ENCODE measurements at regions not wholly inside any gene's neighbourhood (a gene's known extent, or its start where the extent isn't known, plus 50 kb on each side); places are given as distances from the start of the nearest gene placed in this dataset.
"Not testable (repeated sequence)": the region's sequence is repeated elsewhere in the genome, so short reads cannot be mapped to it uniquely, and the experiment has no call there.

DNA sequence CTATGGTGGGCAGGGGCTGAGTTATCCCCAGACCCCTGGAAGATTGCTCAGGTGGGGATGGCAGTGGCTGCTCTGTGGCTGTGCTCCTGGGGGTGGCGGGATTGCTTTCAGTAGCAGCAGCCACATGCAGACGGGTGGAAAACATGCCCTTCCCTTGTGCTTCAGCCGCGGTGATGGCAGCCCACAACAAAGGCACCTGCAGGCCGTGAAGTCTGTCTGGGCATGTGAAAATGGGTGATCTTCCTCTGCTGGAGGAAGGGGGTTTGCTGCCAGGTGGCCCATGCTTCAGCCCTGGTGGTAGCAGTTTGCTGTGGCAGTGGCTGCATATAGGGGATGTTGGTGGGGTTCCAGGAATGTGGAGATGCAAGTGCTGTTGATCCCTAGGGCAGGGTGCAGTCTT, 326.2 kb upstream of the RGS6 start:
- DNase-seq (ENCODE audit: low read depth): no peak

DNA sequence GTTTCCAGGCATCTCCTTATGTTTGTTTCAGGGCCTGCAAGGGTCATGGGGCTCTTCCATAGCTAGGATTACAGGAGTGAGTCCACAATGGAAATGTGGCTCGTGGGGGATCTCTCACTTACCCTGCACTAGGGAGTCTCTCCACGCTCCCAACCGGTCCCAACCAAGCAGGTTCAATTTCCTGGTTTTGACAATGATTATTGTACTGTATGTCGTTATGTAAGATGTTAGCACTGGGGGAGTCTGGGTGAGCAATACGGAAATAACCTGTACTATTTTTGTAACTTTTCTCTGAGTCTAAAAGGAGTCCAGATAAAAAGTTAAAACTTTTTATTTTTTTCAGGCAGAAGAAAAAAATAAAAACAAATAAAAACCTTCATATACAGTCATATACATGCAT, 325.7 kb upstream of the RGS6 start:
- DNase-seq (ENCODE audit: low read depth): no peak

DNA sequence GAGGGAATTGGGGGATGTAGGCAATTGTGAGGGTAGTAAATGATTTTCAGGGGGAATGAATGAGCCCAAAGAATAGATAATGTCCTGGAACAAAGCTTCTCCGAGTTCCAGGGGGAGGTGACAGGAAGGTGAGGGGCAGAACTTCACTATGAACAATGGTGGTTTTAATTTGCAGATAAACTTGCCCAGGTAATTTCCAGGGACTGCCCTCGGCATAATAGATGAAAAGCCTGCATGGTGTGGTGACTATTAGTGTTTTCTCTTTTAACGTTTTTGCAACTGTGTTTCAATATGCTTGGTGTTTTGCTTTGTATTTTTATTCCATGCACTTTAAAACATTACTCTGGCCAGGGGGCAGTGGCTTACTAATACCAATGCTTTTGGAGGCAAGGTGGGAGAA, 325.2 kb upstream of the RGS6 start:
- no peak for DNase-seq (ENCODE audit: low read depth)

DNA sequence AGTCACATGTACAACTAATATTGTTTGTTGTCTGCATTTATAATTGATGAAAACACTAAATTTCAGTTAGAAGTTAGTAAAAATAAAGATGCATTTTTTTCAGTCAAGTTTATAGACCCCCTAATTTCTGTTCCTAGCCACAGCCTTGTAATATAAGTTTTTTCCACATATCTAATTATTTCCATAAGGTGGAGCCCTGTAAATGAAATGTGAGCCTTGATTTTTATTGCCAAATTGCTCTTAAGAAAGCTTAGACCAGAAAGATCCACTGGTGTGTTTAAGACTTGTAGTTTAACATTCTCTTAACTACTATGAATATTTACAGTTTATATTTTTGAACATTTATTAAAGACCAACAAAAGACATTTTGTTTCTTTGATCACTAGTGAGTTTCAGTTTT, 322.1 kb upstream of the RGS6 start:
- DNase-seq (ENCODE audit: low read depth): no peak

DNA sequence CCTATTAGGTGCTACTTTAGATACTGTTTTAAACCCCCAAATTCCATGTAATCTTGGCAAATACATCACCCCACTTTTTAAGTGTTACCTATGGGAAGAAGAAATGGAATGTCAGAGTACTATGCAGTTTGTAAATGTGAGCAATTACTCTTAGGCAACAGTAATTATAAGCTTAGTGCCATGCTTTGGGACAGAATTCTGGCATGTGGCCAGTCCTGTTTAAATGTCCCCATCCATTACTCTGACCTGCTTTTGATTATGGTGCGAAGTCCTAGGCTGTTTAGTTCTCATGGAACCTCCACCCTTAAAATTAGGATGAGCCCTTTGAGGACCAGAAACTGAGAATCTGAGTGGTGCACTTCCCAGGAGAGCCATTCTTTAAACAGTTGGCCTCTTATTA, 321.4 kb upstream of the RGS6 start:
- DNase-seq (ENCODE audit: low read depth): no peak

DNA sequence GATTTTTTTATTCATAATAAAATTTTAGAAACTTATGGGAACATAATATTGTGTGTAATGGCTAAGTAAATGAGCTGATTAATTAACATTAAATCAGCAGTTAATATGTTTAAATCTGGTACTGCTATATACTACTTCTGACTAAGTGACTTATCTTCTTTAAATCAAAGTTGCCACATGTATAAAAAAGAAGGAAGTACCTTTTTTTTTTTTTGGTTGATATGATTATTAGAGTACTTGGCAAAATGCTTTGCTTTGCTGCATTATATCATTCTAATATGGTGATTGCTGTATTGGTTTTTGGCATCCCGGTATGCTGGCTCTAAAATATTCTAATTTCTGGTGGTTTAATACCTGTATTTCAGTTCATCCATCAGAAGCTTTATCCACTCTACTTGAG, 319.1 kb upstream of the RGS6 start:
- no peak for DNase-seq (ENCODE audit: low read depth)

DNA sequence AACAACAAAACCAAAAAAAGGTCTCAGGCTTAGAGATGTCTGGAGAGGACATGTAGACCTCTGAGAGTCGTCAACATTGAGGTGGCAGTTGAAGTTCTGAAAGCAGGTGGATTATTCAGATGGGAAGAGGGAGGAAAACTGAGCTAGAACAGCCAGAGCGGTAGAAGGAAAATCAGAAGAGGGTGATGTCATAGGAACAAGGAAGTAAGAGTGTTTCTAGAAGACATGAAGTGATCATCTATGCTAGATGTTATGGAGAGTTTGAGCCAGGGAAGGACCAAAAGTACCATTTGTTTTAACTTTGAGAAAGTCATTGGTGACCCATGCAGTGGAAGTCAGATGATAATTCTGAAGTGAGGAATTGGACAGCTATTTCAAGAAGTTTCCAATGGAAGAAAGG, 316.2 kb upstream of the RGS6 start:
- DNase-seq (ENCODE audit: low read depth): no peak

DNA sequence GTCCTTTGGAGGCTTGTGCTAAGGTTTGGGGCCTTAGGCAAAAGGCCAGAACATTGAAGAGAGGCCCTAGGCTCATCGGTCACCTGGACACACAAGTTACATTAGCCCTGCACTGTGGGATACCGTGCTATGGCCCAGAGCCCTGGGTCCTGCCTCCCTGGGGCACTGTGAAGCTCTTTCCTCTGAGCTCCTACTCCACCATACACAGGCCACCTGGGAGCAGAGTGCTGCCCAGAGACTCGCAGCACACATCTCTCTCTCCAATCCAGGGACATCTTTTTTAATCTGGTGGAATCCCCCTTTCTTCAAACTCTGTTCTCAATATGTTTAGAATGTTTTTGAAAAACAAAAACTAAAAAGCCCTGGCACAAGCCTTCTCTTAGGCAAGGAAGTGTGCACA, 314.2 kb upstream of the RGS6 start:
- DNase-seq (ENCODE audit: low read depth): no peak

DNA sequence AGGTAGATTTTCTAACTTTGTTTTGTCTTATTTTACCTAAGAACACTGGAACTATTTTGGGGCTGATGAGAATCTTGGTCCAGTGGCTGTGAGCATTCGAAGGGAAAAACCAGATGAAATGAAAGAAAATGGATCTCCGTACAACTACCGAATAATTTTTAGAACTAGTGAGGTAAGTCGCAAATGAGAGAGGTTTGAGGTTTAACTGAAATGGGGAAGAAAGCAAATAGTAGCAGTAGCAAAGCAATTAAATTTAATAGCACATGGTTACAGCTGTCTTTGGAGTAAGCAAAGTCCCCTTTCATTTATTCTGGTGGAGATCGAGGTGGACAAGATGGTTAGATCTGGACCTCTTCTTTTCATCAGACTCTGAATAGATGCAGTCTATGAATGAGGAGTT, 313.5 kb upstream of the RGS6 start:
- no peak for DNase-seq (ENCODE audit: low read depth)

DNA sequence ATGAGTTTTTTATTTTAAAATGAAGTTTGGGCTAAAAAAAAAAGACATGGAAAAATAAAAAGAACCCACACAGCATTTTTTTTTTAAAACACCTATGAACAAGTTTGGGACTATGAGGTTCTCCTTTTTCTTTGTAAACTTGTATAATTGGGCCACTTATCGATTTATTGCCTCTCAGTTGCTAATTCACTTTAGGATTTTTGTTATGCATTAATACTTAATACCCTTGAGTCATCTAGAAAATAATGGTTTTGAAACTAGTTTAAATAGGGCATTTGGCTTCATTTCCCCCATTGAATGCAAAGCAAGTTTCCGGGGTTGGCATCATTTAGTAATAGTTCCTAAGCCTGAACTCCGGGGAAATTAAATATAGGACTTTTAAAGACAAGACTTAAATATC, 312.8 kb upstream of the RGS6 start:
- no peak for DNase-seq (ENCODE audit: low read depth)

DNA sequence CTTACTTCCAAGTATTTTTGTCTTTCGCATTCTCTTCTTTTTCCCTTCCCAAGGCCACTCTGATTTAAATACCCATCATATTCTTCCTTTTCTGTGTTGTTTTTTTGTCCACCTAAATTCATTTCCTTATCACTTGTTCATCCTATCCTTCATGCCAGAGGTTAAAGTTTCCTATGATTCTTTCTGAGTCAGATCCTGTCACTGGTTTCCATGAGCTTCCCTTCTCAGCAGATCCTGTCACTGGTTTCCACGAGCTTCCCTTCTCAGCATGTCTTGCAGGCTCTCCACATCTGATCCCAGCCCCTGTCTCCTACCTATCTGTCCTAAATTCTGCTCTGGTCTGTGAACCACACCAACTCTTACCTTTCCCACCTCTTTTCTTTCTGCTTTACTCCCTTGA, 311.8 kb upstream of the RGS6 start:
- no peak for DNase-seq (ENCODE audit: low read depth)

DNA sequence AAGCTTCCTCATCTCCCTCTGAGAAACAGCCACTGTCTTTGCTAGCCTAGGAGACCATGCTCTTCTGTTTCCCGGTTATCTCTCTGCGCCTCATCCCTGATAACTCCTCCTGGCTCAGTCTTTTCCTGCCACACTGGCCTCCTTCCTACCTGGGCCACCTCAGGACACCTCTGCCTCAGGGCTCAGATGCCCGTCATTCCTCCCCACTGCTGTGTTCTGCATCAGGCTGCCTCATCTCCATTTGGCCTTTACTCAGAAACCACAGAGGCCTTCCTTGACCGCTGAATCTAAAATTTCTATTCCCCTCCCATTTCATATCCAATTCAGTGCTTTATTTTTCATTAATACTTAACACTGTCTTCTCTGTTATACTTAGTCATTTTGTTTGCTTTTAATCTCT, 311.0 kb upstream of the RGS6 start:
- no peak for DNase-seq (ENCODE audit: low read depth)

DNA sequence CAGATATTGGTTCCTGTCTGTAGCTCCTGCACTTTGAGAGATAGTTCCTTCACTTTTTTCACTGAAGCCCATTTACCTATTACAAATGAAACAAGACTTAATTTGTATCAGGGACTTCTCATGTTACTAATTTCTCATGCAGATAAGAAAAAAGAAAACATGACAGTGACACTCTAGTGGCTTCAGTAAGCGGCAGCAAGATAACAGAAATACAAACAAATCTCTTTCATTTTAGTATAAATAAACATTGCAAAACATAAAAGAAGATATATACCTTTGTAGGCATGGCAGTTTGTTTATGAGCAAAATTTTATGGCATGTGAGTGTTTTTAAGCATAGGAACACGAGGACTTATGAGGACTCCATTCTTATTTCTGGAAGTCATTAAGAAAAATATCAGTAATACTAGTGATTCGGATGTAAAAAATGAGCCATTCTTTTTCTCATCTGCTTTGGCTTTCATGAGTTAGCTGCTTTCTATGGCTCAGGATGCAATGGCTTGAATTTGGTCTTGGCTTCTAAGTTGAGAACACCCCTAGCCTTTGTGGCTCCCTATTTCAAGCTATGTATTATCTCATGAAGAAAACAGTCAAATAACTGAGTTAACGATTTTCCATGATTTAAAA, 310.1 kb upstream of the RGS6 start:
- no peak for DNase-seq (ENCODE audit: low read depth)

DNA sequence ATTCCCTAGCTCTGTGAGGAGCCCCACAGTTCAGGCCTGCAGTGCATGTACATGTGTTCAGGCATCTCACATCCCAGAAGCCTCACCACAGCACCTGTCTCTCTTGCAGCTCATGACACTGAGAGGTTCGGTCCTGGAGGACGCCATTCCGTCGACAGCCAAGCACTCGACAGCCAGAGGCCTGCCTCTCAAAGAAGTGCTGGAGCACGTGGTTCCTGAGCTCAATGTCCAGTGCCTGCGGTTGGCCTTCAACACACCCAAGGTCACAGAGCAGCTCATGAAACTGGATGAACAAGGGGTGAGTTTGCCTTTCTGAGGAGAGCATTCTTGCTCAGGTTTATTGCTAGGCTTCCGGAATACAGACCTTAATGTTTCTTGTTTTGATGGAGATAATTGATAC, 308.3 kb upstream of the RGS6 start:
- no peak for DNase-seq (ENCODE audit: low read depth)

DNA sequence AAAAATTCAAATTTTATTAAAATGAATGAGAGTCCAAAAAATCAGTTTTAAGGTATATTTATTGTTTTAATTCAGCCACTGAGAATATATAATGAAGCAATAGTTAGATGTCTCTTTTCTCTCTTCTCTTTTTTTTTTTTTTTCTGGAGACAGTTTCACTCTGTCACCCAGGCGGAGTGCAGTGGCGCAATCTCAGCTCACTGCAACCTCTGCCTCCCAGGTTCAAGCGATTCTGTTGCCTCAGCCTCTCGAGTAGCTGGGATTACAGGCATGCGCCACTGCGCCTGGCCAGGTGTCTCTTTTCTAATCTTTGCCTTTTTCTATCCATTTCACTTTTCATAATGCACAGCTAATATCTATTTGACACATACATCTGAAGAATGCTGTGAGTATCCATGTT, 307.1 kb upstream of the RGS6 start:
- DNase-seq (ENCODE audit: low read depth): no peak

DNA sequence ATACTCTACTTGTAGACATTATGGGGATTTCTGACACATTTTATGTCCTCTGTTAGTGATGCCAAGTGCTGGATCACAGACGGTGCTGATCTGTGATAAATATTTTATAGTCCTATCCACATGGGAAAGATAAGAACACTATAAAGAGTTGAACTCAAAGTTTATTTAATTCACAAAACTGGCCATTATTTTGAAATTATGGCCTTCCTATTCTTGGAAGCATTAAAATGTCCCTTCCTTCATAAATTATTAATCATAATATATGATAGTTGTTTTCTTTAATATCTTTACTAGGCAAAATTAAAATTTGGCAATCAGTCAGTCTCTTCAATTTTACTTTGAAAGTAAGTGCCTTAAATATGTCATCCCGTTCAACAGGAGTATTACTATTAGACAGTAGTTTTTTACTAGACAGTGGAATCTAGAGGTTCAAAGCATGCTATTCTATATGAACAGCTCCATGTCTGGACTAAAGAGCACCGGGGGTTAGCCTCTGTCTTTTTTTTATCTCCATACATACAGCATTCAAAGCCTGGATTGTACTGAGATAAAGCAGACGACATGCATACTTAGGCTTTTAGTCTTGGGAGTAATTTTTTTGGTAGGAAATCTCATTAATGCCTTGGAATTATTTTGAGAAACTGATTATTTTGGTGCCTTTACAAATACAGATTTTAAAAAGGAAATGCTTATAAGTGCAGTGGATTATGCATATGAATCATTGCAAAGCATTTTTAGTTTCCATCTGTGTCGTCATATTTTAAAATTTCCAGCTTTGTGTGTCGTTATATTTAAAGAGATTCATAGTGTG, 306.1 kb upstream of the RGS6 start:
- DNase-seq (ENCODE audit: low read depth): no peak

DNA sequence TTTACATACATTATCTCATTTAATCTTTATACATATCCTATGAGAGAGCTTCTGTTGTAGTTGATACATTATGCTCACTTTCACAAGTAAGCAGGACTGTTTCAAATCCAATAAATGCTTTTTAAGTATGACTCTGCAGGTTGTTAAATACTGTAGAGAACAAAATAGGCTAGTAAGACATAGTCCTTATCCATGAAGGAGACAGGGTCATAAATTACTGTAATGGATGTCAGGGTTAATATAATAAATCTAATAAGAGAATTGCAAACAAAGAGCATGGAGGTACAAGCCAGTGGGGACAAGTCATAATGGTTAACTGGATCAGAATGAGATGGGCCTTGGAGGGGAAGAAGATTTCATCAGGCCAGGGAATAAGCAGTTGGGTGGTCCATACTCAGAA, 303.8 kb upstream of the RGS6 start:
- no peak for DNase-seq (ENCODE audit: low read depth)

DNA sequence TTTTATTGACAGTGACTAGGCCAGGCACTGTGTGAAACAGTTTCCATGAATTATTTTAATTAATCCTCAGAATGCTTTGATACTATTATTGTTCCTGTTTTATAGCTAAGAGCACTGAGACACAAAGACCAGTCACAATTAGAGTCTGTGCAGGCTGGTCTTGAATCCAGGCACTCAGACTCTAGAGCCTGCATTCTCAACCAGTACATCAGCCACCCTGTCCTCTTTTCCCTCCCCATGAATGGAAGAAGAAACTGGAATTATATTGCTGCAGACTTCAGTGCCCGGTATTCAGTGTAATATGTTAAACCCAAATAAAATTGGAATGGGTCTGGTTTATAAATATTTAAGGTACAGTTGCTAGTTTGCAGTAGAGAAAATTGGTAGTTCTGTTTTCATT, 303.0 kb upstream of the RGS6 start:
- DNase-seq (ENCODE audit: low read depth): no peak

DNA sequence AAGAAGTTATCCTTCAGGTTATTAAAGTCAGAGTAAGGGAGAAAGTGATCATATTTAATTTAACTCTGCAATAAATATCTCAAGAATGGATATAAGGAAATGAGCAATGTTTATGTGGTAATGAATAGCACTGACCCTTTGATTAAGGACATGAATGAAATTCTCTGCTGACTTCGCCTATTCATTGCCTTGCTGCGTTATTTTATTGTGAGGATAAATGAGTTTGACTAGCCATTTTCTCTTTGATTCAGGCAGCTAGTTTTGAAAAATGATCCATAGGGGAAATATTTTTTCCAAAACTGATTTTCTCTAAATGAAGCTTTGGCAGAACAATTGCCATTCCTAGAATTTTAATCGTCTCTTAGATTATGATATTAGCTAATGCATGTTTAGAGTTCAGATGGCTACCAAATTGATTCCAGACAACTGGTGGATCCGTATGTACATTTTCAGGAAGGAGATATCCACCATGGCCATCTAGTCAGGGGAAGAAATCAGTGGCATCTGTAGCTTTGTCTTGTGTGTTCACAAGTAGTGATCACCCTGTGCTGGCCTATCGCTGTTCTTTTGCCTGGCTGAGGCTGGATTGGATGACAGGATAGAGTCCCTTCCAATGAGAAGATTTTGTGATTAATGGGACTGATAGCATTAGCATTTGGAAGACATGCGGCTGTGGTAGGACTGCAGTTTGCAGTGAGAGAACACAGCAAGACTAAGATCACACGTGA, 302.3 kb upstream of the RGS6 start:
- DNase-seq (ENCODE audit: low read depth): no peak

DNA sequence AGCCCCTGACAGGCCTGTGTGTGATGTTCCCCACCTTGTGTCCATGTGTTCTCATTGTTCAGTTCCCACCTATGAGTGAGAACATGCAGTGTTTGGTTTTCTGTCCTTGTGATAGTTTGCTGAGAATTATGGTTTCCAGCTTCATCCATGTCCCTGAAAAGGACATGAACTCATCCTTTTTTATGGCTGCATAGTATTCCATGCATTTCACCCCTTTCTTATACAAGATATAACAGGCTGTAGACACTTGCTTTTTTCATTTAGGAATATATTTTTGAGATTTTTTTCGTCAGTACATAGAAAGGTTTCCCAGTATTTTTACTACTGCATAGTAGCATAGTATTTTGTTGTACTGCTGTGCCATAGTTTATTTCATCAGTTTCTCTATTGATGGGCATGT, 301.2 kb upstream of the RGS6 start:
- not testable (repeated sequence) for DNase-seq (ENCODE audit: low read depth)

DNA sequence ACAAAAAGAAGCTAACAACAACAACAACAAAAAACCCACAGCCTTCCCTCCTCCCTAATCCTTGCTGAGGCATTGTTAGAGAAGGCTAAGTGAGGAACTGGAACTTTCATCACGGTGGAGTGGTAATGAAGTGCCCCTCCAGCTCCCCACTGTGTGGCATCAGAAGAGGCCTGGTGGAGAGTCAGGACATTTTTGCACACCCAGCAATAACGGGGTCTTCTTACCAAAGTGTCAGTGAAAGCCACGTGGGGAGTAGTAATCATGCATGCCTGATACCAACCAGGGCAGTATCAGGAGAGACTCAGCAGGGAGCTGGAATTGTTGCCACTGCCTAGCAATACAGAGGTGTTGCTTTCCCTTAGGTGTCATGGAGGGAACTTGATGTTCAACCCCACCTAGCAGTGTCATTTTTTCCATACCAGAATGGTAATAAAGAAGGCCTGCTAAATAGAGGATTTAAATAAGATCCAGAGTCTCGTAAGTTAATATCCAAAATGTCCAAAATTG, 299.7 kb upstream of the RGS6 start:
- no peak for DNase-seq (ENCODE audit: low read depth)

DNA sequence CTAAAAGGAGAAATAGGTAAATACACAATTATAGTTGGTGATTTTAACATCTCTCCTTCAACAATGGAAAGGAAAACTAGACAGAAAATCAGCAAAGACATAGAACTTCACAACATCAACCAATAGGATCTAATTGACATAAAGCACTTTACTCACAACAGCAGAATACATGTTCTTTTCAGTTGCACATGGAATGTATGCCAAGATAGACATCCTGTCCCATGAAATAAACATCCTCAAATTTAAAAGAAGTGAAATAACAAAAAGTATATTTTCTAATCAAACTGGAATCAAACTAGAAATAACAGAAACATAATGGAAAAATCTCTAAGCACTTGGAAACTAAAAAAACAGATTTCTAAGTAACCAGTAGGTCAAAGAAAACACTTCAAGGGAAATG, 296.2 kb upstream of the RGS6 start:
- DNase-seq (ENCODE audit: low read depth): no peak

DNA sequence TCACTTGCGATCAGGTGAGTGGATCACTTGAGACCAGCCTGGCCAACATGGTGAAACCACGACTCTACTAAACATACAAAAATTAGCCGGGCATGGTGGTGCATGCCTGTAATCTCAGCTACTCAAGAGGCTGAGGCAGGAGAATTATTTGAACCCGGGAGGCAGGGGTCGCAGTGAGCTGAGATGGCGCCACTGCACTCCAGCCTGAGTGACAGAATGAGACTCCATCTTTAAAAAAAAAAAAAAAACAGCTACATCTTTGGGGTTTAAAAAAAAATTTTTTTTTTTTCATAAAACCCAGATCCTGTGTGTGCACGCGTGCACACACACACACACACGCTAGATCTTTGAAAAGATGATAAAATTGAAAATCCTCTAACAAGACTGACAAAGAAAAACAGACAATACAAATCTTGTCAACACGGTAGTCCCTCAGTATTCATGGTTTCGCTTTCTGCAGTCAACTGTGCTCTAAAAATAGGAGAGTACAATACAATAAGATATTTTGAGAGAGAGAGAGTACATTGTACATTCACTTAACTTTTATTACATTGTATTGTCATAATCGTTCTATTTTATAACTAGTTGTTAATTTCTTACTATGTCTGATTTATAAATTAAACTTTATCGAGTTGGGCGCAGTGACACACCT, 295.3 kb upstream of the RGS6 start:
- DNase-seq (ENCODE audit: low read depth): no peak

All from stimulated activated CD8-positive, alpha-beta memory T cell treated with anti-CD3 and anti-CD28 coated beads, Interleukin-7, amount 100 ng/mL, for 24 hours (primary cell).